SK-N-SH treated with all-trans-retinoic acid at 6 μM for 48 hours (cell line): ENCODE measurements at regions not wholly inside any gene's neighbourhood (a gene's known extent, or its start where the extent isn't known, plus 50 kb on each side); places are given as distances from the start of the nearest gene placed in this dataset.

Experiments used
- ARNTL ChIP-seq: fragments of 450-650 bp; formaldehyde crosslinking; IDR thresholded peaks from 2 replicates; pipeline ENCODE4 v1.5.0; 2020; ENCODE audit warnings: low read depth, mild to moderate bottlenecking, moderate library complexity, borderline replicate concordance
- BACH2 ChIP-seq: fragments of 250-450 bp; sonication (Bioruptor Pico); IDR thresholded peaks from 2 replicates; pipeline ENCODE4 v1.9.0; 2021; ENCODE audit warnings: mild to moderate bottlenecking, borderline replicate concordance
- CSDC2 ChIP-seq: fragments of 250-450 bp; sonication (Bioruptor Pico); IDR thresholded peaks from 2 replicates; pipeline ENCODE4 v1.5.0; 2020; ENCODE audit warnings: mild to moderate bottlenecking, moderate library complexity
- ESRRG ChIP-seq: fragments of 250-450 bp; sonication (Bioruptor Pico); IDR thresholded peaks from 2 replicates; pipeline ENCODE4 v1.6.1; 2021; ENCODE audit warnings: mild to moderate bottlenecking
- OSR1 ChIP-seq: fragments of 250-450 bp; sonication (Bioruptor Pico); IDR thresholded peaks from 2 replicates; pipeline ENCODE4 v1.8.0; 2022; ENCODE audit warnings: moderate library complexity, mild to moderate bottlenecking, inconsistent platforms
- RARB ChIP-seq: fragments of 250-450 bp; sonication (Bioruptor Pico); IDR thresholded peaks from 2 replicates; pipeline ENCODE4 v1.8.0; 2021; ENCODE audit warnings: mild to moderate bottlenecking, moderate library complexity
- SNAI2 ChIP-seq: fragments of 250-450 bp; sonication (Bioruptor Pico); IDR thresholded peaks from 2 replicates; pipeline ENCODE4 v1.5.0; 2020; ENCODE audit warnings: mild to moderate bottlenecking, moderate library complexity
- ZFP3 ChIP-seq: fragments of 250-450 bp; sonication (Bioruptor Pico); IDR thresholded peaks from 2 replicates; pipeline ENCODE4 v1.5.0; 2020; ENCODE audit warnings: mild to moderate bottlenecking, moderate library complexity
- ZNF565 ChIP-seq: fragments of 450-650 bp; formaldehyde crosslinking; conservative IDR thresholded peaks from 2 replicates; pipeline ENCODE4 v1.5.0; 2020; ENCODE audit warnings: low read depth, mild to moderate bottlenecking, moderate library complexity
- ZNF8 ChIP-seq: fragments of 450-650 bp; formaldehyde crosslinking; IDR thresholded peaks from 2 replicates; pipeline ENCODE4 v1.5.0; 2020; ENCODE audit warnings: mild to moderate bottlenecking, moderate library complexity
- TF ChIP-seq, protein P1 (sequence below): fragments of 250-450 bp; sonication (Bioruptor Pico); IDR thresholded peaks from 2 replicates; pipeline ENCODE4 v1.8.0; 2020; ENCODE audit warnings: mild to moderate bottlenecking, moderate library complexity, borderline replicate concordance
- TF ChIP-seq, protein P2 (sequence below): fragments of 250-450 bp; sonication (Bioruptor Pico); IDR thresholded peaks from 2 replicates; pipeline ENCODE4 v1.5.1; 2020; ENCODE audit warnings: low read depth, mild to moderate bottlenecking, moderate library complexity

GRCh38 chrX:129108936-129109335 lies 414.4 kb downstream of the SMARCA1 start:
- no peak for TF ChIP-seq CSDC2
- TF ChIP-seq ZNF565 (CRISPR knock-in tag): no peak
- no peak for TF ChIP-seq ARNTL (CRISPR knock-in tag)
- no peak for TF ChIP-seq ZFP3 (CRISPR knock-in tag)
- TF ChIP-seq, protein P1, sequence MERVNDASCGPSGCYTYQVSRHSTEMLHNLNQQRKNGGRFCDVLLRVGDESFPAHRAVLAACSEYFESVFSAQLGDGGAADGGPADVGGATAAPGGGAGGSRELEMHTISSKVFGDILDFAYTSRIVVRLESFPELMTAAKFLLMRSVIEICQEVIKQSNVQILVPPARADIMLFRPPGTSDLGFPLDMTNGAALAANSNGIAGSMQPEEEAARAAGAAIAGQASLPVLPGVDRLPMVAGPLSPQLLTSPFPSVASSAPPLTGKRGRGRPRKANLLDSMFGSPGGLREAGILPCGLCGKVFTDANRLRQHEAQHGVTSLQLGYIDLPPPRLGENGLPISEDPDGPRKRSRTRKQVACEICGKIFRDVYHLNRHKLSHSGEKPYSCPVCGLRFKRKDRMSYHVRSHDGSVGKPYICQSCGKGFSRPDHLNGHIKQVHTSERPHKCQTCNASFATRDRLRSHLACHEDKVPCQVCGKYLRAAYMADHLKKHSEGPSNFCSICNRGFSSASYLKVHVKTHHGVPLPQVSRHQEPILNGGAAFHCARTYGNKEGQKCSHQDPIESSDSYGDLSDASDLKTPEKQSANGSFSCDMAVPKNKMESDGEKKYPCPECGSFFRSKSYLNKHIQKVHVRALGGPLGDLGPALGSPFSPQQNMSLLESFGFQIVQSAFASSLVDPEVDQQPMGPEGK: no peak
- TF ChIP-seq, protein P2, sequence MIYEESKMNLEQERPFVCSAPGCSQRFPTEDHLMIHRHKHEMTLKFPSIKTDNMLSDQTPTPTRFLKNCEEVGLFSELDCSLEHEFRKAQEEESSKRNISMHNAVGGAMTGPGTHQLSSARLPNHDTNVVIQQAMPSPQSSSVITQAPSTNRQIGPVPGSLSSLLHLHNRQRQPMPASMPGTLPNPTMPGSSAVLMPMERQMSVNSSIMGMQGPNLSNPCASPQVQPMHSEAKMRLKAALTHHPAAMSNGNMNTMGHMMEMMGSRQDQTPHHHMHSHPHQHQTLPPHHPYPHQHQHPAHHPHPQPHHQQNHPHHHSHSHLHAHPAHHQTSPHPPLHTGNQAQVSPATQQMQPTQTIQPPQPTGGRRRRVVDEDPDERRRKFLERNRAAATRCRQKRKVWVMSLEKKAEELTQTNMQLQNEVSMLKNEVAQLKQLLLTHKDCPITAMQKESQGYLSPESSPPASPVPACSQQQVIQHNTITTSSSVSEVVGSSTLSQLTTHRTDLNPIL (CRISPR knock-in tag): no peak
- TF ChIP-seq ESRRG: no peak
- no peak for TF ChIP-seq SNAI2 (CRISPR knock-in tag)
- TF ChIP-seq RARB (CRISPR knock-in tag): no peak
- TF ChIP-seq ZNF8 (CRISPR knock-in tag): no peak
- no peak for TF ChIP-seq OSR1 (CRISPR knock-in tag)
- no peak for TF ChIP-seq BACH2 (CRISPR knock-in tag)
